Breast epithelium (tissue), 4 donors: ENCODE measurements at regions not wholly inside any gene's neighbourhood (a gene's known extent, or its start where the extent isn't known, plus 50 kb on each side); places are given as distances from the start of the nearest gene placed in this dataset.

Experiments
- DNase-seq, 2 donors: peaks; one replicate each; pipeline ENCODE4 v3.0.0-alpha.2; 2019; ENCODE audit warnings: low spot score in 2 of 2
- H3K27ac ChIP-seq, 2 donors: fragments of 200-600 bp; sonication (generic) in 1 of 2; one replicate each; pipeline ENCODE4 v1.5.1; 2016 to 2019; ENCODE audit warnings: mild to moderate bottlenecking in 1 of 2
- H3K27me3 ChIP-seq, 2 donors: fragments of 200-600 bp; sonication (generic) in 1 of 2; one replicate each; pipeline versions ENCODE4 v1.5.1 to v1.6.0; 2017 to 2019; ENCODE audit warnings: control low read depth in 1 of 2, mild to moderate bottlenecking in 1 of 2
- H3K36me3 ChIP-seq: fragments of 200-600 bp; one replicate; pipeline ENCODE4 v1.5.1; 2019
- H3K4me1 ChIP-seq, 2 donors: fragments of 200-600 bp; sonication (generic); one replicate each; pipeline ENCODE4 v1.5.1; 2016 to 2019; ENCODE audit warnings: control low read depth in 1 of 2
- H3K4me3 ChIP-seq, 3 donors: fragments of 200-600 bp; sonication (generic); 1 replicate in 2 of 3; 2 replicates in 1 of 3; pipeline ENCODE4 v1.5.1; 2016 to 2019; ENCODE audit warnings: mild to moderate bottlenecking in 3 of 3, moderate library complexity in 2 of 3
- H3K9me3 ChIP-seq, 2 donors: fragments of 200-600 bp; sonication (generic) in 1 of 2; one replicate each; pipeline ENCODE4 v1.5.1; 2016 to 2019; ENCODE audit warnings: control low read depth in 1 of 2
- CTCF ChIP-seq, 3 donors: fragments of 450-650 bp; IDR thresholded peaks; one replicate each; pipeline ENCODE4 v1.5.1; 2016 to 2017; ENCODE audit warnings: antibody characterized with exemption in 3 of 3, mild to moderate bottlenecking in 3 of 3, moderate library complexity in 3 of 3
- POLR2A ChIP-seq: fragments of 450-650 bp; IDR thresholded peaks from one replicate; pipeline ENCODE4 v1.6.1; 2016; ENCODE audit warnings: antibody characterized with exemption, mild to moderate bottlenecking, moderate library complexity
- POLR2AphosphoS5 ChIP-seq, 3 donors: sonication (generic); formaldehyde crosslinking; IDR thresholded peaks; one replicate each; pipeline ENCODE4 v1.6.1; 2017; ENCODE audit warnings: antibody characterized with exemption in 3 of 3
- intact Hi-C: fragments of 100-400 bp; cut with DNase I; formaldehyde crosslinking; loops from one replicate; pipeline ENCODE4 v1.15.1; 2023; ENCODE audit warnings: low total_unique reads

GRCh38 chr20:11231742-11232648, 558.2 kb upstream of the JAG1 start:
- intact Hi-C loops: loop anchor here (2.0 kb wide), 1 partner anchor 27 kb away; no protein-coding TSS in a partner anchor

GRCh38 chr20:11232896-11233295, 559.1 kb upstream of the JAG1 start:
- intact Hi-C loops: loop anchor here (2.0 kb wide), 1 partner anchor 26 kb away; no protein-coding TSS in a partner anchor
- Histone ChIP-seq H3K9me3 (no peaks in the 10 kb centered on the region), H3K4me3 (no peak overlapping the region), H3K36me3 (no peaks in the 10 kb centered on the region), H3K4me1 (no peaks in the 10 kb centered on the region), H3K27ac (no peak overlapping the region), H3K27me3 (no peaks in the 10 kb centered on the region)
- TF ChIP-seq CTCF (IDR thresholded peaks at IDR 0.05) (no peak), POLR2A (no peak), POLR2AphosphoS5 (IDR thresholded peaks at IDR 0.05) (no peak)
- no peak for DNase-seq

More at GRCh38 chr20:11231742-11232648, 558.2 kb upstream of the JAG1 start:
- H3K27me3 ChIP-seq: no peaks in the 10 kb centered on the region
- DNase-seq: no peak
- H3K36me3 ChIP-seq: no peaks in the 10 kb centered on the region
- H3K4me1 ChIP-seq: no peaks in the 10 kb centered on the region
- H3K9me3 ChIP-seq: no peaks in the 10 kb centered on the region
- TF ChIP-seq POLR2AphosphoS5 (IDR thresholded peaks at IDR 0.05) (no peak), POLR2A (no peak), CTCF (IDR thresholded peaks at IDR 0.05) (no peak)
- no peak overlapping the region for H3K4me3 ChIP-seq
- no peak overlapping the region for H3K27ac ChIP-seq

DNA sequence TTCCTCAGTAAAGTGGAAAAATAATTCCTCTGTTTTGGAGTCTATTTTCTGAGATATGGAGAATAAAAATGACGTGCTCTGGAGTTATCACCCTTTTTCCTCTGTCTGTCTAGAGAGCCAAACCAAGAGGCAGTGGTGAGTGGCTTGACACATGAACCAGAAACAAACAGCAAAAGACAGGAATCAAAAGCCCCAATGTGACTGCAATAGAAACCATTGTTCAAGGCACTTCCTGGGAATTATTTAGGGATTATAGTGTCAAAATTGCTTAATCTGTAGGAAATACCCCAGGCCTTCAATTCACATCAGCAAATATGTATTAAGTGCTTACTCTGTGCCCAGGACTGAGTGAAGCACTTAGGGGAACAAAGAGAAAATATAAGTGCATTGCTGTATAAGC, 560.4 kb upstream of the JAG1 start:
- no peak for TF ChIP-seq POLR2A
- TF ChIP-seq POLR2AphosphoS5 (IDR thresholded peaks at IDR 0.05): no peak
- no peak for TF ChIP-seq CTCF (IDR thresholded peaks at IDR 0.05)
- Histone ChIP-seq H3K4me1 (no peaks in the 10 kb centered on the region), H3K27ac (no peak overlapping the region), H3K27me3 (no peaks in the 10 kb centered on the region), H3K4me3 (no peak overlapping the region), H3K9me3 (no peaks in the 10 kb centered on the region), H3K36me3 (no peaks in the 10 kb centered on the region)
- intact Hi-C loops: no loop called here
- DNase-seq: no peak

DNA sequence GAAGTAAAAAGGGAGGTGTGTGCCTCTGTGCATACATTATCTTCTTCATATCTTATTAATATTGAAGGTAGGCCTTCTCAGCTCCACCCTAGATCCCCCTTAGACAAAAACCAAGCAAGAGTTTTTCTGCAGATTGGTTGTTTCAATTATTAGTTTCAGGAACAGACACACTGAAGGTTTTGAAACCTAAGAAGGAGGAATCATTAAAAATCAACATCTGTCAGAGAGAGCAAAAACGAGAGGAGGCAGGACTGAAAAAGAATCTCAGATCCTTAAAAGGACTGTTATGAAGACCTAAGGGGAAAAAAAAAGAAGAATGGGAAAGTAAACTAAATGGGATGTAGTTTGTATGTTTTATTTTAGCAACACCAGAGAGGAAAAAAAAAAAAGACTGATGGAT, 560.8 kb upstream of the JAG1 start:
- H3K9me3 ChIP-seq: no peaks in the 10 kb centered on the region
- H3K27me3 ChIP-seq: no peaks in the 10 kb centered on the region
- TF ChIP-seq POLR2A: no peak
- TF ChIP-seq CTCF (IDR thresholded peaks at IDR 0.05): no peak
- no peak for TF ChIP-seq POLR2AphosphoS5 (IDR thresholded peaks at IDR 0.05)
- H3K4me1 ChIP-seq: no peaks in the 10 kb centered on the region
- intact Hi-C loops: no loop called here
- H3K36me3 ChIP-seq: no peaks in the 10 kb centered on the region
- no peak overlapping the region for H3K27ac ChIP-seq
- H3K4me3 ChIP-seq: no peak overlapping the region
- no peak for DNase-seq

- Histone ChIP-seq H3K36me3 (no peaks in the 10 kb centered on the region), H3K4me1 (no peaks in the 10 kb centered on the region), H3K4me3 (no peak overlapping the region), H3K9me3 (no peaks in the 10 kb centered on the region), H3K27ac (no peak overlapping the region), H3K27me3 (no peaks in the 10 kb centered on the region)
- TF ChIP-seq CTCF (IDR thresholded peaks at IDR 0.05): no peak
- no peak for TF ChIP-seq POLR2AphosphoS5 (IDR thresholded peaks at IDR 0.05)
- TF ChIP-seq POLR2A: no peak
- intact Hi-C loops: no loop called here
- no peak for DNase-seq
These were observed 561.3 kb upstream of the JAG1 start for GRCh38 chr20:11235058-11235457.
